Bronchial epithelial cell (primary cell): ENCODE measurements at regions not wholly inside any gene's neighbourhood (a gene's known extent, or its start where the extent isn't known, plus 50 kb on each side); places are given as distances from the start of the nearest gene placed in this dataset.

Source experiments
- DNase-seq: peaks from one replicate; pipeline ENCODE4 v3.0.0-alpha.2; 2010; ENCODE audit warnings: low read depth
- FAIRE-seq: peaks from 2 replicates; lab custom pipeline; 2011; peaks lifted over from hg19 to GRCh38; lab: Jason Lieb, UNC
- H3K27me3 ChIP-seq: 2 replicates; pipeline ENCODE4 v1.5.1; 2011; ENCODE audit warnings: low read length; ENCODE audit not compliant: control insufficient read depth, insufficient read depth
- H3K36me3 ChIP-seq: 2 replicates; pipeline ENCODE4 v1.5.1; 2011; ENCODE audit warnings: low read length; ENCODE audit not compliant: control insufficient read depth, insufficient read depth
- H3K4me3 ChIP-seq: 2 replicates; pipeline ENCODE4 v1.5.1; 2011; ENCODE audit warnings: mild to moderate bottlenecking, low read depth, low read length, control low read depth
- TF ChIP-seq, protein P1 (sequence below): IDR thresholded peaks from 2 replicates; pipeline ENCODE4 v1.5.1; 2011; ENCODE audit warnings: mild to moderate bottlenecking, moderate library complexity, low read length, control low read depth, inconsistent platforms; ENCODE audit not compliant: insufficient read depth, severe bottlenecking

DNA sequence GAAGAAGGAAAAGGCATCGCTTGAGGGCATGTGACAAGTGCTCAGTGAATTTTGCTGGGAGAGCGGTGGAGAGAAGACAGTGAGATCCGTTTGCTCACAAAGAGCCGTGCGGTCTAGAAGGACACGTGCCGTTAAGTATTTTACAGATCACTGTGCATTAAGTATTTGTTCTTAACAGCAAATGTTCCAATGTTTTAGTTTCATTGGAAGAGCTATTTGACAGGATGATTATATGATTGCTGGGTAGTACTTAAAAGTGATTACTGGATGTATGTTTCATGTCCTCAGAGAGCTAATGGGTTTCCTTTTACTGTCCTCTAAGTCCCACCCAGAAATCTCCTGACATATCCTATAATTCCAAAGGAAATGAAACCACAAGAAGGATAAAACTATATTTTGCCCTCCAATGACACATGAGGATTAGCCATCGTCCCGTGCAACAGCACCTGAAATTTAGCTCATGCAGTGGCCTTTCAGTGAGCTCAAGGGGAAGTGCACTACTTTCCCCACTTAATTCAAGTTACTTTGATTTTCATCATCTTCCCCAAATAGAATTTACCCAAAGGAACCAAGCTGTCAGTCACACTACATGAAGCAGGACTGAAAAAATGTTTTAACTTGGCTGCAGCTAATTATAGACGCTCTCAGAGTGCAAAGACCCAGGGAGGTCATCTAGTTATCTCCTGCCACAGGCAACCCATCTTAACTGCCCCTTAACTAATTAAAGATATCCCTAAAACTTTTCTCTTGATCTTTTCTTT is 80.3 kb downstream of the KLF6 start:
- H3K4me3 ChIP-seq, result no peak overlapping the region
- no peaks in the 10 kb centered on the region for H3K36me3 ChIP-seq
- TF ChIP-seq, protein P1, sequence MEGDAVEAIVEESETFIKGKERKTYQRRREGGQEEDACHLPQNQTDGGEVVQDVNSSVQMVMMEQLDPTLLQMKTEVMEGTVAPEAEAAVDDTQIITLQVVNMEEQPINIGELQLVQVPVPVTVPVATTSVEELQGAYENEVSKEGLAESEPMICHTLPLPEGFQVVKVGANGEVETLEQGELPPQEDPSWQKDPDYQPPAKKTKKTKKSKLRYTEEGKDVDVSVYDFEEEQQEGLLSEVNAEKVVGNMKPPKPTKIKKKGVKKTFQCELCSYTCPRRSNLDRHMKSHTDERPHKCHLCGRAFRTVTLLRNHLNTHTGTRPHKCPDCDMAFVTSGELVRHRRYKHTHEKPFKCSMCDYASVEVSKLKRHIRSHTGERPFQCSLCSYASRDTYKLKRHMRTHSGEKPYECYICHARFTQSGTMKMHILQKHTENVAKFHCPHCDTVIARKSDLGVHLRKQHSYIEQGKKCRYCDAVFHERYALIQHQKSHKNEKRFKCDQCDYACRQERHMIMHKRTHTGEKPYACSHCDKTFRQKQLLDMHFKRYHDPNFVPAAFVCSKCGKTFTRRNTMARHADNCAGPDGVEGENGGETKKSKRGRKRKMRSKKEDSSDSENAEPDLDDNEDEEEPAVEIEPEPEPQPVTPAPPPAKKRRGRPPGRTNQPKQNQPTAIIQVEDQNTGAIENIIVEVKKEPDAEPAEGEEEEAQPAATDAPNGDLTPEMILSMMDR, result no peak
- H3K27me3 ChIP-seq, result no peaks in the 10 kb centered on the region
- FAIRE-seq, result peak; percentile 52
- no peak for DNase-seq

DNA sequence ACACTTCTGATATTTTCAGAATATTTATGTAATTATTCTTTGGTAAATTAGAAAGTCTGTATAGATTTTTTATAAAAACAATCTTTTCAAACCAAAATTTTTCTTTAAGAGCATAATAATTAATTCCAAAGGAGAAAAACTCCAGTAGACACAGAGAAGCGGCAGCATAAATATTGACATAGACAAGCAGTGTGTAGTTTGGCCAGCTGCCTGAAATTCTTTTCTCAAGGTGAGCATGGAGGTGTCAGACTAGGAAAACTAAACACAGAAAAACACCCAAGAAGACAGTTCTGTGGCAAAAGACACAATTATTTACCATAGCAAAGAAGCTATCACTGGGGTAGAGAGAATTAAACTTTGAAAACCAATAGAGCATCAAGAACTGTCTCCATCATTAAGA is 82.4 kb downstream of the KLF6 start:
- no peak overlapping the region for H3K4me3 ChIP-seq
- no peaks in the 10 kb centered on the region for H3K36me3 ChIP-seq
- FAIRE-seq (no peak), DNase-seq (no peak)
- TF ChIP-seq, protein P1, result no peak
- H3K27me3 ChIP-seq, result no peaks in the 10 kb centered on the region

DNA sequence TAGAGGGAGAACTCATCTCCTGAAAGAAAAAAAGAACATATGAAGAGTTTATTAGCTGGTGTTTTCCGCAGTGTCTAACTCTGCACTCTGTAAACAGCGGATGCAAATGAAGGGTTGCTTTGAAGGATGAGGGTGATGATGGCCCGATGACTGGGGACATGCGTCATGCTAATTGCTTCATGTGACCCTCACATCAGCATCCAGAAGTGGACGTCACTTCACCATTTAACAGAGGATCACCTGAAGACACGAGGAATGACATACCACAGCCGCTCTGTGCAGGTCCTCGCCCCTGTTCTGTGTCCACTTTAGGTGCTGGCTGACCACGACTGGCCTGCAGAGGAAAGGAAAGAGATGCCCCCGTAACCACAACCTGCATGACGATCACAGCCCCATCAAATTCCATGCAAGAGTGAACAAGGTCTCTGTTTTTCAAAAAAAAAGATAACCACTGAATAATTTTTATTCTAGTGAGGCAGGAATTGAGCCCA is 82.9 kb downstream of the KLF6 start:
- TF ChIP-seq, protein P1, result no peak
- Histone ChIP-seq H3K4me3 (no peak overlapping the region), H3K36me3 (no peaks in the 10 kb centered on the region), H3K27me3 (no peaks in the 10 kb centered on the region)
- DNase-seq (no peak), FAIRE-seq (no peak)

DNA sequence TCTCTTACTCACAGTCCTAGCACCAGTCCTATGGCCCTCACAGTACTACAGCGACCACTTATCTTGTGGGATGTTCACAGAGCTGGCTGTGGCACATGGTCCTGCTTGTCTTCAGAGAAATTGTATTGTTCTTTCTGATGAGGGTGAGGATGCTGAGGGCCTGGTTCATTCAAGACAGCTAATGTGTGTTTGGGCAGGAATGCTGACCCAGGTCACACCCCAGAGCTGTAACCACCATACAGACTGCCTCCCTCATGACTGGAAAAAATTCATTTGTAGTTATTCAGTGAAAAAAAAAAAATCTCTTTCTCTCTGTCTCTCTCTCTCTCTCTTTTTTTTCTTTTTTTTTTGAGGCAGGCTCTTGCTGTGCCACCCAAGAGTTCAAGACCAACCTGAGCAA is 83.5 kb downstream of the KLF6 start:
- no peak for FAIRE-seq
- H3K4me3 ChIP-seq, result no peak overlapping the region
- peak; percentile 15 for DNase-seq
- H3K36me3 ChIP-seq, result no peaks in the 10 kb centered on the region
- H3K27me3 ChIP-seq, result no peaks in the 10 kb centered on the region
- TF ChIP-seq, protein P1, result no peak

DNA sequence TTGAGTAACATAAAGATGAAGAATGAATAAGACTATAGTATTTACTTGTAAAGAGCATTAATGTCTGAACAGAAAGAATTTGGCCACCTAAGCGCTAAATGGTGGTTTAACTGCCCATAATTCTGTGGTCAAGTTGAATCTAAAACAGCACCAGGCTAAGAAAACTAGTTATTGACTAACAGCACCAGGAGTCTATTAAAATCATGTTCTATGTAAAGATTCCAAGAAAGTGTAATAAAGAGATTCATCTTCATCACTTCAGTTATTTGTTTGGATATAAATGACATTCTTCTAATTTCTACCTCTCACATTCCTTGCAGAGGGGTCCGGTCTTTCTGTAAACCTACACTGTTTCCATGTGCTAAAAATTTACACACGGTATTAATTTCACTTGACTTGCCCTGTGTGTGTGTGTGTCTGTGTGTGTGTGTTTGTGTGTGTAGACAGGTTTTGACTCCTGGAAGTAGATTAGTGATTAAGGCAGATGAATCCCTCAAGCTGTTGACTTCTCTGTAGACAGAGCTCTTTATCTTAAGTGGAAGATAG is 84.4 kb downstream of the KLF6 start:
- TF ChIP-seq, protein P1, result no peak
- Histone ChIP-seq H3K4me3 (no peak overlapping the region), H3K36me3 (no peaks in the 10 kb centered on the region), H3K27me3 (no peaks in the 10 kb centered on the region)
- no peak for FAIRE-seq
- no peak for DNase-seq

DNA sequence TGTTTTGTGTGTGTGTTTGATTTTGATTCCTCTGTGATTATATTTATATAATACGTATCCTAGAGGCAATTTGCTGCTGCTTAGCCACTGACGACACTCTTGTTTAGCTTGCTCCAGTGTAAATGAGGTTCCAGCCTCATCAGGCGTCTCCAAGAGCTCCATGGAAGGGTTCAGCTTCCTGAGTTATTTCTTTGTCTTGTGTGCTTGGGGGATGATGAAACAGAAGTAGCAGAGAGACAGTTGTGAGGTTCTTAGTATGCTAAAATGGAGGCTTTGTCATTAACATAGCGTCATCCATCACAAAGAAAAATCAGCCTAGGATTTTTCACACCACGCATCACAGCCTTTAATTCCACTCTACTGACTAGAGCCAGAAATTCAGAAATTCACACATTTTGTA is 85.1 kb downstream of the KLF6 start:
- Histone ChIP-seq H3K4me3 (no peak overlapping the region), H3K27me3 (no peaks in the 10 kb centered on the region), H3K36me3 (no peaks in the 10 kb centered on the region)
- no peak for FAIRE-seq
- TF ChIP-seq, protein P1, result no peak
- no peak for DNase-seq
